B cell (primary cell): ENCODE measurements at regions not wholly inside any gene's neighbourhood (a gene's known extent, or its start where the extent isn't known, plus 50 kb on each side); places are given as distances from the start of the nearest gene placed in this dataset.

Experiments used
- ATAC-seq: fragments of 200-7000 bp; cut with Tn5 transposase; one replicate; pipeline ENCODE4 v1.10.0; 2021; ENCODE audit warnings: low read depth, mild to moderate bottlenecking, moderate number of reproducible peaks, moderate library complexity
- CTCF ChIA-PET: fragments of 350-600 bp; sonication (Branson Sonifier 250); formaldehyde crosslinking; loops from one replicate; lab custom pipeline; 2021; ENCODE audit warnings: antibody characterized with exemption, inconsistent platforms; lab: Charles Lee
- POLR2A ChIA-PET: fragments of 350-600 bp; sonication (Branson Sonifier 250); formaldehyde crosslinking; loops from one replicate; lab custom pipeline; 2021; ENCODE audit warnings: antibody characterized with exemption; lab: Charles Lee
- DNase-seq: peaks from one replicate; pipeline ENCODE4 v3.0.0; 2013
- H2AFZ ChIP-seq: 2 replicates; pipeline ENCODE4 v1.6.1; 2012; ENCODE audit warnings: mild to moderate bottlenecking, low read depth, low read length; ENCODE audit not compliant: insufficient read depth, poor library complexity, severe bottlenecking
- H3K27ac ChIP-seq, 2 donors: 1 replicate in 1 of 2; 2 replicates in 1 of 2; pipeline ENCODE4 v1.5.1; 2012 to 2013; ENCODE audit warnings: low read length in 2 of 2, mild to moderate bottlenecking in 2 of 2, moderate library complexity in 1 of 2
- H3K27me3 ChIP-seq, 4 experiments: fragments of 200-600 bp in 1 of 4; sonication (generic) in 1 of 4; replicated peaks in 1 of 4; 1 replicate in 2 of 4; 2 replicates in 2 of 4; pipeline versions ENCODE4 v1.6.1 to v1.7.0; 2013 to 2016; ENCODE audit warnings: low read length in 3 of 4, mild to moderate bottlenecking in 2 of 4, mixed read lengths in 1 of 4, moderate library complexity in 1 of 4; ENCODE audit not compliant: insufficient read depth in 4 of 4, control insufficient read depth in 3 of 4; ENCODE audit errors: control extremely low read depth in 1 of 4
- H3K36me3 ChIP-seq, 2 experiments: replicated peaks in 1 of 2; 1 replicate in 1 of 2; 2 replicates in 1 of 2; pipeline versions ENCODE4 v1.6.1 to v1.7.1; 2013; ENCODE audit warnings: low read length in 1 of 2; ENCODE audit not compliant: insufficient read depth in 2 of 2, control insufficient read depth in 1 of 2; ENCODE audit errors: control extremely low read depth in 1 of 2, extremely low read depth in 1 of 2
- H3K4me1 ChIP-seq, 2 donors: fragments of 200-600 bp in 1 of 2; sonication (generic) in 1 of 2; 1 replicate in 1 of 2; 2 replicates in 1 of 2; pipeline versions ENCODE4 v1.5.1 to v1.6.1; 2013 to 2017; ENCODE audit warnings: low read length in 2 of 2; ENCODE audit not compliant: control insufficient read depth in 2 of 2, insufficient read depth in 2 of 2
- H3K4me2 ChIP-seq: replicated peaks from 2 replicates; pipeline ENCODE3; 2012; ENCODE audit warnings: mild to moderate bottlenecking, low read depth, low read length; ENCODE audit not compliant: poor library complexity, severe bottlenecking
- H3K4me3 ChIP-seq, 5 experiments: fragments of 200-600 bp in 1 of 5; sonication (generic) in 1 of 5; 1 replicate in 3 of 5; 2 replicates in 2 of 5; pipeline versions ENCODE4 v1.5.1 to v1.7.0; 2011 to 2016; ENCODE audit warnings: low read length in 4 of 5, mild to moderate bottlenecking in 4 of 5, low read depth in 2 of 5, control low read depth in 1 of 5, moderate library complexity in 1 of 5; ENCODE audit not compliant: insufficient read depth in 1 of 5; ENCODE audit errors: control extremely low read depth in 1 of 5, extremely low read depth in 1 of 5
- H3K79me2 ChIP-seq: fragments of 200-600 bp; sonication (generic); one replicate; pipeline ENCODE4 v1.6.0; 2016; ENCODE audit warnings: low read length; ENCODE audit not compliant: control insufficient read depth, insufficient read depth
- H3K9ac ChIP-seq: fragments of 200-600 bp; sonication (generic); 2 replicates; pipeline ENCODE4 v1.6.1; 2017; ENCODE audit warnings: mild to moderate bottlenecking, low read length, moderate library complexity
- H3K9me3 ChIP-seq, 3 donors: one replicate each; pipeline versions ENCODE4 v1.6.1 to v1.7.1; 2013; ENCODE audit warnings: low read length in 2 of 3; ENCODE audit not compliant: control insufficient read depth in 2 of 3, insufficient read depth in 1 of 3; ENCODE audit errors: control extremely low read depth in 1 of 3
- H4K20me1 ChIP-seq: 2 replicates; pipeline ENCODE4 v1.6.0; 2012; ENCODE audit warnings: mild to moderate bottlenecking, low read length; ENCODE audit not compliant: insufficient read depth, control insufficient read depth, poor library complexity, severe bottlenecking
- H3K27ac Mint-ChIP-seq: one replicate; pipeline ENCODE4 v1.8.0; 2021; ENCODE audit warnings: mixed read lengths
- H3K27me3 Mint-ChIP-seq: one replicate; pipeline ENCODE4 v1.8.0; 2021; ENCODE audit warnings: mixed read lengths
- H3K4me1 Mint-ChIP-seq: one replicate; pipeline ENCODE4 v1.8.0; 2021; ENCODE audit warnings: mixed read lengths
- H3K4me3 Mint-ChIP-seq: one replicate; pipeline ENCODE4 v1.8.0; 2021; ENCODE audit warnings: mixed read lengths
- H3K9me3 Mint-ChIP-seq: one replicate; pipeline ENCODE4 v1.8.0; 2022; ENCODE audit warnings: mixed read lengths; ENCODE audit not compliant: insufficient read depth
- EZH2 ChIP-seq: IDR thresholded peaks from 2 replicates; pipeline ENCODE4 v1.6.1; 2012; ENCODE audit warnings: borderline replicate concordance, low read depth, mild to moderate bottlenecking, moderate library complexity, low read length; ENCODE audit not compliant: insufficient read depth, poor library complexity, severe bottlenecking
- WGBS: methylation state at CpG from one replicate; pipeline ENCODE4 v1.1.5; 2013; ENCODE audit warnings: missing lambda C conversion rate; ENCODE audit not compliant: insufficient coverage; 5-methylcytosine and 5-hydroxymethylcytosine counted together
- intact Hi-C: fragments of 100-400 bp; cut with micrococcal nuclease; formaldehyde crosslinking; loops from one replicate; pipeline ENCODE4 v1.10.0; 2022
- TF ChIP-seq, protein P1 (sequence below): fragments of 200-600 bp; IDR thresholded peaks from one replicate; pipeline ENCODE4 v1.8.0; 2022; ENCODE audit warnings: antibody characterized with exemption, mild to moderate bottlenecking

DNA sequence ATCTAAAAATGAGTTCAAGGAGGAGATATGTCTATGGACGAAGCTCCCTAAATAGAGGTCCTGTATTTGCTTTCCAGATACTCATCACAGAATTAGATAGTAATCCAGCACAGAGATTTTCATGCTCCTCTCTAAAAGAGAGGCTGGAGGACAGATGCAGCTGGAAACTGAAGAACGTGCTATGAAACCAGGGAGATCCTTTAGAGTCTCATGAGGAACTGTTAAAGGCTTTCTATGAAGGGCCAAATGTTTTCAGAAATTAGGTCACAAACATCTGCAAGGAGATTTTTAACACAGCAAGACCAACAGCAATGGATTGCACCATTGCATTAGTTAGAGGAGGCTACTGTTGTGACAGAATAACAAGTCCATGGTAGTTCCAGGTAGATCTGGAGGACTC, 95.6 kb upstream of the ARHGAP20 start:
- Mint-ChIP-seq H3K27me3 (no peaks in the 10 kb centered on the region), H3K9me3 (no peaks in the 10 kb centered on the region), H3K27ac (no peak overlapping the region), H3K4me1 (peaks cover 13% of the 10 kb centered on the region), H3K4me3 (no peak overlapping the region)
- ChIA-PET POLR2A (no interaction called here), CTCF (no interaction called here)
- no peak overlapping the region for H3K27ac ChIP-seq
- TF ChIP-seq EZH2 = no peak
- TF ChIP-seq, protein P1, sequence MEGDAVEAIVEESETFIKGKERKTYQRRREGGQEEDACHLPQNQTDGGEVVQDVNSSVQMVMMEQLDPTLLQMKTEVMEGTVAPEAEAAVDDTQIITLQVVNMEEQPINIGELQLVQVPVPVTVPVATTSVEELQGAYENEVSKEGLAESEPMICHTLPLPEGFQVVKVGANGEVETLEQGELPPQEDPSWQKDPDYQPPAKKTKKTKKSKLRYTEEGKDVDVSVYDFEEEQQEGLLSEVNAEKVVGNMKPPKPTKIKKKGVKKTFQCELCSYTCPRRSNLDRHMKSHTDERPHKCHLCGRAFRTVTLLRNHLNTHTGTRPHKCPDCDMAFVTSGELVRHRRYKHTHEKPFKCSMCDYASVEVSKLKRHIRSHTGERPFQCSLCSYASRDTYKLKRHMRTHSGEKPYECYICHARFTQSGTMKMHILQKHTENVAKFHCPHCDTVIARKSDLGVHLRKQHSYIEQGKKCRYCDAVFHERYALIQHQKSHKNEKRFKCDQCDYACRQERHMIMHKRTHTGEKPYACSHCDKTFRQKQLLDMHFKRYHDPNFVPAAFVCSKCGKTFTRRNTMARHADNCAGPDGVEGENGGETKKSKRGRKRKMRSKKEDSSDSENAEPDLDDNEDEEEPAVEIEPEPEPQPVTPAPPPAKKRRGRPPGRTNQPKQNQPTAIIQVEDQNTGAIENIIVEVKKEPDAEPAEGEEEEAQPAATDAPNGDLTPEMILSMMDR = no peak
- H3K79me2 ChIP-seq = no peaks in the 10 kb centered on the region
- H4K20me1 ChIP-seq = no peaks in the 10 kb centered on the region
- H2AFZ ChIP-seq = no peak overlapping the region
- H3K4me3 ChIP-seq = no peak overlapping the region
- no peaks in the 10 kb centered on the region for H3K27me3 ChIP-seq
- DNase-seq (no peak), ATAC-seq (no peak)
- H3K4me2 ChIP-seq = no peak overlapping the region
- no peak overlapping the region for H3K9ac ChIP-seq
- H3K36me3 ChIP-seq = no peaks in the 10 kb centered on the region
- intact Hi-C loops = no loop called here
- no peaks in the 10 kb centered on the region for H3K9me3 ChIP-seq
- 100% methylated on average over 1 of the region's 2 CpGs for WGBS
- H3K4me1 ChIP-seq = peaks cover 11 to 14% of the 10 kb centered on the region in 2 donors

DNA sequence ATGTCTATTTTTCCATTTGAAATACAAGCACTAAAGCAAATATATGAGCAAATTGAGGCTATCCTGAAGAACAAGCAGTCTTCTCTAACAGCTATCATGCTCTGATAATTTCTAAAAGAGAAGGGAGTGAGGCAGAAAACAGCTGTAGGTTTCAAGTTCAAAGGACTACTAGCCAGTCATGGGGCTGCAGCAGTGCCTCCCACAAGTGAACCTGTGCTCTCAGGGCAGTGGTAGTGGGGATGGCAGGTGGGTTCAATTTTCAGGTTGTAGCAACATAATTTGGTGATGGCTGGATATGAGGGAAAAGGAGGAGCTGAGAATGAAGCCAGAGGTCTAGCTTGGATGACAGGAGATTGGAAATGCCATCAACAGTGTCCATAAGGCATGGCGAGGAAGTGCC, 93.5 kb upstream of the ARHGAP20 start:
- TF ChIP-seq EZH2 = no peak
- TF ChIP-seq, protein P1 = no peak
- ChIA-PET CTCF (no interaction called here), POLR2A (no interaction called here)
- H3K4me3 Mint-ChIP-seq = no peak overlapping the region
- Histone ChIP-seq H4K20me1 (no peaks in the 10 kb centered on the region), H3K9ac (no peak overlapping the region), H3K36me3 (no peaks in the 10 kb centered on the region), H3K4me3 (no peak overlapping the region), H3K27ac (no peak overlapping the region), H3K27me3 (no peaks in the 10 kb centered on the region), H2AFZ (no peak overlapping the region), H3K9me3 (no peaks in the 10 kb centered on the region), H3K4me2 (no peak overlapping the region), H3K4me1 (no peaks in the 10 kb centered on the region), H3K79me2 (no peaks in the 10 kb centered on the region)
- no CpG with 5 or more reads among the region's 1 CpG for WGBS
- intact Hi-C loops = no loop called here
- no peaks in the 10 kb centered on the region for H3K9me3 Mint-ChIP-seq
- no peaks in the 10 kb centered on the region for H3K4me1 Mint-ChIP-seq
- no peak for DNase-seq
- no peak for ATAC-seq
- H3K27me3 Mint-ChIP-seq = no peaks in the 10 kb centered on the region
- H3K27ac Mint-ChIP-seq = no peak overlapping the region
